H1 (cell line): ENCODE measurements at regions not wholly inside any gene's neighbourhood (a gene's known extent, or its start where the extent isn't known, plus 50 kb on each side); places are given as distances from the start of the nearest gene placed in this dataset.

Experiments used
- ATF2 ChIP-seq: IDR thresholded peaks from 2 replicates; pipeline ENCODE4 v1.6.1; 2012; ENCODE audit warnings: low read length, inconsistent platforms

GRCh38 chr6:159473475-159474263 lies 219.4 kb downstream of the SOD2 start (continued):
- no peak for TF ChIP-seq ATF2
